ENCODE measurements at regions not wholly inside any gene's neighbourhood (a gene's known extent, or its start where the extent isn't known, plus 50 kb on each side); places are given as distances from the start of the nearest gene placed in this dataset.

DNA sequence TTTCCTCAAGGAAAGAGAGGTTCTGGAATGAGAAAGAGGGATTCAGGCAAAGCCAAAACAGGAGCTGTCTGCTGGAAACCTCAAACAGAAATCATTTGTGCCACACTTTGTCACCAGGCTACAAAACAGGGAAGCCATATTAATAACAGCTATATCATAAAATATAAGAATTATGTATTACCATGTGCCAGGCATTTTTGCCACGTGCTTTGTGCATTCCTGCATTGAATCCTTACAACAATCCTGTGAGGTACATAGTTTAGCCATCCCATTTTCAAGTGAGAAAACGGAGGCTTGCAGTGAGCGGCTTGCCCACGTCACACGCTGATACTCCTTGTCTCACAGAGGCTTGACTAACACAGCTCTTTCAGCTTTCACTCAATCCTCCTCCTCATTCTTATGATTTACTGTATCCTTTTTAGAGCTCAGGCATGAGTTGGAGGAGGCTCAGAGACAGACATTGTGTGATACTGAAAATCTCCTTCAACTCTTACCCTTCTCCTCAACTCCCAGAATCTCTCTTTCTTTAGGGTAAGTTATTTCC is 148.4 kb upstream of the MEX3C start:
- Histone ChIP-seq H3K4ac (replicated peaks; ENCODE audit: insufficient read length, low read depth, low read length) (no peak overlapping the region), H3K4me2 (ENCODE audit: insufficient read depth in 1 of 2, low read depth in 2 of 2, low read length in 2 of 2) (no peak overlapping the region), H2AK5ac (ENCODE audit: low read depth, low read length) (no peak overlapping the region), H2BK15ac (ENCODE audit: low read length) (no peak overlapping the region), H4K8ac (ENCODE audit: extremely low read depth, insufficient read depth, low read length) (no peak overlapping the region), H3K14ac (ENCODE audit: insufficient read length) (no peak overlapping the region), H4K91ac (replicated peaks; ENCODE audit: insufficient read length, low read length) (no peak overlapping the region), H3K9ac (replicated peaks in 1 of 4; ENCODE audit: extremely low read depth in 1 of 4, low read depth in 3 of 4, low read length in 3 of 4) (no peak overlapping the region), H4K20me1 (replicated peaks in 1 of 2; ENCODE audit: control insufficient read depth in 1 of 2, insufficient read depth in 2 of 2, low read length in 2 of 2) (no peaks in the 10 kb centered on the region), H3K79me2 (ENCODE audit: control insufficient read depth in 1 of 2, insufficient read depth in 2 of 2, low read length in 2 of 2) (no peaks in the 10 kb centered on the region), H4K5ac (ENCODE audit: insufficient read length, low read depth, low read length) (no peak overlapping the region), H2BK20ac (ENCODE audit: low read length) (no peak overlapping the region), H3K4me1 (replicated peaks in 1 of 4; ENCODE audit: control insufficient read depth in 3 of 4, insufficient read depth in 4 of 4, low read length in 3 of 4) (0 out of 7 replicates have a peak, but pooled peaks cover 0 to 2% (median 0%) of the 10 kb centered on the region in 4 experiments), H3K18ac (ENCODE audit: extremely low read depth, low read length) (no peak overlapping the region), H3K23ac (ENCODE audit: insufficient read length) (no peak overlapping the region), H2BK5ac (ENCODE audit: low read depth, low read length) (no peak overlapping the region), H3K23me2 (ENCODE audit: low read depth, low read length) (no peaks in the 10 kb centered on the region), H3K56ac (replicated peaks; ENCODE audit: insufficient read length, low read depth, low read length) (no peak overlapping the region), H3K4me3 (ENCODE audit: extremely low read depth in 1 of 4, insufficient read depth in 2 of 4, low read depth in 3 of 4, low read length in 4 of 4) (no peak overlapping the region), H3K27ac (ENCODE audit: low read depth, low read length) (no peak overlapping the region), H2BK120ac (replicated peaks; ENCODE audit: low read depth, low read length) (no peak overlapping the region), H2BK12ac (ENCODE audit: low read depth, low read length) (no peak overlapping the region), H2AFZ (ENCODE audit: low read length) (no peak overlapping the region), H3K36me3 (ENCODE audit: control insufficient read depth in 2 of 4, insufficient read depth in 4 of 4, low read length in 3 of 4) (no peaks in the 10 kb centered on the region), H3K9me3 (ENCODE audit: insufficient read depth in 2 of 2, low read depth in 1 of 2, low read length in 1 of 2) (no peaks in the 10 kb centered on the region), H3K27me3 (replicated peaks in 1 of 4; ENCODE audit: control insufficient read depth in 3 of 4, extremely low read depth in 1 of 4, insufficient read depth in 3 of 4, low read length in 3 of 4) (no peaks in the 10 kb centered on the region), H3K79me1 (ENCODE audit: low read depth, low read length) (no peaks in the 10 kb centered on the region)
- TF ChIP-seq BRCA1 (IDR thresholded peaks at IDR 0.05; ENCODE audit: low read depth, low read length) (no peak), TBP (IDR thresholded peaks at IDR 0.05; ENCODE audit: low read depth, low read length) (no peak), POU5F1 (IDR thresholded peaks at IDR 0.05; ENCODE audit: low read depth, low read length) (no peak), ASH2L (IDR thresholded peaks at IDR 0.05; ENCODE audit: low read length) (no peak), NANOG (IDR thresholded peaks at IDR 0.05; ENCODE audit: insufficient read depth, low read depth, low read length, poor library complexity, severe bottlenecking) (no peak), NRF1 (IDR thresholded peaks at IDR 0.05; ENCODE audit: low read depth, low read length) (no peak)
- TF ChIP-seq, protein P1, sequence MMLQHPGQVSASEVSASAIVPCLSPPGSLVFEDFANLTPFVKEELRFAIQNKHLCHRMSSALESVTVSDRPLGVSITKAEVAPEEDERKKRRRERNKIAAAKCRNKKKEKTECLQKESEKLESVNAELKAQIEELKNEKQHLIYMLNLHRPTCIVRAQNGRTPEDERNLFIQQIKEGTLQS (IDR thresholded peaks at IDR 0.05; ENCODE audit: insufficient read depth, low read depth, low read length) = no peak
- ChIA-PET CTCF (ENCODE audit: partially characterized antibody) (interaction anchor here (0.5 to 2.1 kb wide), 4 partner anchors 38 to 1634 kb away, joined by 3 to 9 read pairs (median 3); no protein-coding TSS in a partner anchor), POLR2A (ENCODE audit: partially characterized antibody) (no interaction called here)
- no peak for FAIRE-seq
- WGBS, 2 experiments (ENCODE audit: extremely low coverage in 1 of 2, insufficient coverage in 1 of 2, insufficient read length in 1 of 2, insufficient replicate concordance in 2 of 2, low coverage in 1 of 2, low lambda C conversion rate in 2 of 2, missing lambda C conversion rate in 1 of 2) = 86% methylated on average over 5 of the region's 5 CpGs; no CpG with 5 or more reads in 1 of the 2 experiments
- no peak for DNase-seq (ENCODE audit: low read depth in 1 of 2, low spot score in 2 of 2)
